ENCODE measurements at regions not wholly inside any gene's neighbourhood (a gene's known extent, or its start where the extent isn't known, plus 50 kb on each side); places are given as distances from the start of the nearest gene placed in this dataset.
"Not testable (repeated sequence)": the region's sequence is repeated elsewhere in the genome, so short reads cannot be mapped to it uniquely, and the experiment has no call there.

- TF ChIP-seq, protein P1, sequence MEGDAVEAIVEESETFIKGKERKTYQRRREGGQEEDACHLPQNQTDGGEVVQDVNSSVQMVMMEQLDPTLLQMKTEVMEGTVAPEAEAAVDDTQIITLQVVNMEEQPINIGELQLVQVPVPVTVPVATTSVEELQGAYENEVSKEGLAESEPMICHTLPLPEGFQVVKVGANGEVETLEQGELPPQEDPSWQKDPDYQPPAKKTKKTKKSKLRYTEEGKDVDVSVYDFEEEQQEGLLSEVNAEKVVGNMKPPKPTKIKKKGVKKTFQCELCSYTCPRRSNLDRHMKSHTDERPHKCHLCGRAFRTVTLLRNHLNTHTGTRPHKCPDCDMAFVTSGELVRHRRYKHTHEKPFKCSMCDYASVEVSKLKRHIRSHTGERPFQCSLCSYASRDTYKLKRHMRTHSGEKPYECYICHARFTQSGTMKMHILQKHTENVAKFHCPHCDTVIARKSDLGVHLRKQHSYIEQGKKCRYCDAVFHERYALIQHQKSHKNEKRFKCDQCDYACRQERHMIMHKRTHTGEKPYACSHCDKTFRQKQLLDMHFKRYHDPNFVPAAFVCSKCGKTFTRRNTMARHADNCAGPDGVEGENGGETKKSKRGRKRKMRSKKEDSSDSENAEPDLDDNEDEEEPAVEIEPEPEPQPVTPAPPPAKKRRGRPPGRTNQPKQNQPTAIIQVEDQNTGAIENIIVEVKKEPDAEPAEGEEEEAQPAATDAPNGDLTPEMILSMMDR (IDR thresholded peaks at IDR 0.05; ENCODE audit: borderline replicate concordance, extremely low read depth, low read length, poor library complexity, severe bottlenecking) = not testable (repeated sequence)
- TF ChIP-seq EZH2 (IDR thresholded peaks at IDR 0.05; ENCODE audit: borderline replicate concordance, low read depth, low read length, severe bottlenecking) = not testable (repeated sequence)
Observed at GRCh38 chr10:23595278-23595677, 156.4 kb downstream of the OTUD1 start.

Data from DND-41 (cell line).